ENCODE measurements at regions not wholly inside any gene's neighbourhood (a gene's known extent, or its start where the extent isn't known, plus 50 kb on each side); places are given as distances from the start of the nearest gene placed in this dataset.

GRCh38 chr5:25005431-25005830 lies 360.7 kb upstream of the CDH10 start:
- Mint-ChIP-seq H3K27ac (no peak overlapping the region), H3K4me3 (no peak overlapping the region), H3K4me1 (peaks cover 5% of the 10 kb centered on the region; the same call in 1 of the 2 replicates), H3K27me3 (ENCODE audit: low read depth) (no peaks in the 10 kb centered on the region), H3K9me3 (peaks cover 19% of the 10 kb centered on the region), H3K36me3 (no peaks in the 10 kb centered on the region)
- no peak for ATAC-seq
- DNase-seq (ENCODE audit: low spot score): no peak
- CTCF ChIA-PET: no interaction called here
- TF ChIP-seq FOXJ3 (CRISPR knock-in tag; IDR thresholded peaks at IDR 0.05; ENCODE audit: borderline replicate concordance): no peak
- no peak for TF ChIP-seq ZSCAN18 (CRISPR knock-in tag; IDR thresholded peaks at IDR 0.05)
- no peak for TF ChIP-seq ERG (CRISPR knock-in tag; IDR thresholded peaks at IDR 0.05)
- no peak for TF ChIP-seq FOXP1 (CRISPR knock-in tag; IDR thresholded peaks at IDR 0.05; ENCODE audit: borderline replicate concordance)
- no peak for TF ChIP-seq MYBL2 (CRISPR knock-in tag; IDR thresholded peaks at IDR 0.05)
- TF ChIP-seq, protein P1, sequence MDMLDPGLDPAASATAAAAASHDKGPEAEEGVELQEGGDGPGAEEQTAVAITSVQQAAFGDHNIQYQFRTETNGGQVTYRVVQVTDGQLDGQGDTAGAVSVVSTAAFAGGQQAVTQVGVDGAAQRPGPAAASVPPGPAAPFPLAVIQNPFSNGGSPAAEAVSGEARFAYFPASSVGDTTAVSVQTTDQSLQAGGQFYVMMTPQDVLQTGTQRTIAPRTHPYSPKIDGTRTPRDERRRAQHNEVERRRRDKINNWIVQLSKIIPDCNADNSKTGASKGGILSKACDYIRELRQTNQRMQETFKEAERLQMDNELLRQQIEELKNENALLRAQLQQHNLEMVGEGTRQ (CRISPR knock-in tag; IDR thresholded peaks at IDR 0.05): no peak
- no peak for TF ChIP-seq ZNF671 (CRISPR knock-in tag; IDR thresholded peaks at IDR 0.05)
- no peak for TF ChIP-seq JUN (CRISPR knock-in tag; IDR thresholded peaks at IDR 0.05)
- TF ChIP-seq, protein P2, sequence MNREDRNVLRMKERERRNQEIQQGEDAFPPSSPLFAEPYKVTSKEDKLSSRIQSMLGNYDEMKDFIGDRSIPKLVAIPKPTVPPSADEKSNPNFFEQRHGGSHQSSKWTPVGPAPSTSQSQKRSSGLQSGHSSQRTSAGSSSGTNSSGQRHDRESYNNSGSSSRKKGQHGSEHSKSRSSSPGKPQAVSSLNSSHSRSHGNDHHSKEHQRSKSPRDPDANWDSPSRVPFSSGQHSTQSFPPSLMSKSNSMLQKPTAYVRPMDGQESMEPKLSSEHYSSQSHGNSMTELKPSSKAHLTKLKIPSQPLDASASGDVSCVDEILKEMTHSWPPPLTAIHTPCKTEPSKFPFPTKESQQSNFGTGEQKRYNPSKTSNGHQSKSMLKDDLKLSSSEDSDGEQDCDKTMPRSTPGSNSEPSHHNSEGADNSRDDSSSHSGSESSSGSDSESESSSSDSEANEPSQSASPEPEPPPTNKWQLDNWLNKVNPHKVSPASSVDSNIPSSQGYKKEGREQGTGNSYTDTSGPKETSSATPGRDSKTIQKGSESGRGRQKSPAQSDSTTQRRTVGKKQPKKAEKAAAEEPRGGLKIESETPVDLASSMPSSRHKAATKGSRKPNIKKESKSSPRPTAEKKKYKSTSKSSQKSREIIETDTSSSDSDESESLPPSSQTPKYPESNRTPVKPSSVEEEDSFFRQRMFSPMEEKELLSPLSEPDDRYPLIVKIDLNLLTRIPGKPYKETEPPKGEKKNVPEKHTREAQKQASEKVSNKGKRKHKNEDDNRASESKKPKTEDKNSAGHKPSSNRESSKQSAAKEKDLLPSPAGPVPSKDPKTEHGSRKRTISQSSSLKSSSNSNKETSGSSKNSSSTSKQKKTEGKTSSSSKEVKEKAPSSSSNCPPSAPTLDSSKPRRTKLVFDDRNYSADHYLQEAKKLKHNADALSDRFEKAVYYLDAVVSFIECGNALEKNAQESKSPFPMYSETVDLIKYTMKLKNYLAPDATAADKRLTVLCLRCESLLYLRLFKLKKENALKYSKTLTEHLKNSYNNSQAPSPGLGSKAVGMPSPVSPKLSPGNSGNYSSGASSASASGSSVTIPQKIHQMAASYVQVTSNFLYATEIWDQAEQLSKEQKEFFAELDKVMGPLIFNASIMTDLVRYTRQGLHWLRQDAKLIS (CRISPR knock-in tag; IDR thresholded peaks at IDR 0.05; ENCODE audit: borderline replicate concordance): no peak
- TF ChIP-seq, protein P3, sequence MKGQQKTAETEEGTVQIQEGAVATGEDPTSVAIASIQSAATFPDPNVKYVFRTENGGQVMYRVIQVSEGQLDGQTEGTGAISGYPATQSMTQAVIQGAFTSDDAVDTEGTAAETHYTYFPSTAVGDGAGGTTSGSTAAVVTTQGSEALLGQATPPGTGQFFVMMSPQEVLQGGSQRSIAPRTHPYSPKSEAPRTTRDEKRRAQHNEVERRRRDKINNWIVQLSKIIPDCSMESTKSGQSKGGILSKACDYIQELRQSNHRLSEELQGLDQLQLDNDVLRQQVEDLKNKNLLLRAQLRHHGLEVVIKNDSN (CRISPR knock-in tag; IDR thresholded peaks at IDR 0.05): no peak
- no peak for TF ChIP-seq NFE2L1 (CRISPR knock-in tag; IDR thresholded peaks at IDR 0.05)
- no peak for TF ChIP-seq RELA (CRISPR knock-in tag; IDR thresholded peaks at IDR 0.05; ENCODE audit: borderline replicate concordance)
- TF ChIP-seq FOXP4 (CRISPR knock-in tag; IDR thresholded peaks at IDR 0.05): no peak
- TF ChIP-seq, protein P4, sequence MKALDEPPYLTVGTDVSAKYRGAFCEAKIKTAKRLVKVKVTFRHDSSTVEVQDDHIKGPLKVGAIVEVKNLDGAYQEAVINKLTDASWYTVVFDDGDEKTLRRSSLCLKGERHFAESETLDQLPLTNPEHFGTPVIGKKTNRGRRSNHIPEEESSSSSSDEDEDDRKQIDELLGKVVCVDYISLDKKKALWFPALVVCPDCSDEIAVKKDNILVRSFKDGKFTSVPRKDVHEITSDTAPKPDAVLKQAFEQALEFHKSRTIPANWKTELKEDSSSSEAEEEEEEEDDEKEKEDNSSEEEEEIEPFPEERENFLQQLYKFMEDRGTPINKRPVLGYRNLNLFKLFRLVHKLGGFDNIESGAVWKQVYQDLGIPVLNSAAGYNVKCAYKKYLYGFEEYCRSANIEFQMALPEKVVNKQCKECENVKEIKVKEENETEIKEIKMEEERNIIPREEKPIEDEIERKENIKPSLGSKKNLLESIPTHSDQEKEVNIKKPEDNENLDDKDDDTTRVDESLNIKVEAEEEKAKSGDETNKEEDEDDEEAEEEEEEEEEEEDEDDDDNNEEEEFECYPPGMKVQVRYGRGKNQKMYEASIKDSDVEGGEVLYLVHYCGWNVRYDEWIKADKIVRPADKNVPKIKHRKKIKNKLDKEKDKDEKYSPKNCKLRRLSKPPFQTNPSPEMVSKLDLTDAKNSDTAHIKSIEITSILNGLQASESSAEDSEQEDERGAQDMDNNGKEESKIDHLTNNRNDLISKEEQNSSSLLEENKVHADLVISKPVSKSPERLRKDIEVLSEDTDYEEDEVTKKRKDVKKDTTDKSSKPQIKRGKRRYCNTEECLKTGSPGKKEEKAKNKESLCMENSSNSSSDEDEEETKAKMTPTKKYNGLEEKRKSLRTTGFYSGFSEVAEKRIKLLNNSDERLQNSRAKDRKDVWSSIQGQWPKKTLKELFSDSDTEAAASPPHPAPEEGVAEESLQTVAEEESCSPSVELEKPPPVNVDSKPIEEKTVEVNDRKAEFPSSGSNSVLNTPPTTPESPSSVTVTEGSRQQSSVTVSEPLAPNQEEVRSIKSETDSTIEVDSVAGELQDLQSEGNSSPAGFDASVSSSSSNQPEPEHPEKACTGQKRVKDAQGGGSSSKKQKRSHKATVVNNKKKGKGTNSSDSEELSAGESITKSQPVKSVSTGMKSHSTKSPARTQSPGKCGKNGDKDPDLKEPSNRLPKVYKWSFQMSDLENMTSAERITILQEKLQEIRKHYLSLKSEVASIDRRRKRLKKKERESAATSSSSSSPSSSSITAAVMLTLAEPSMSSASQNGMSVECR (CRISPR knock-in tag; IDR thresholded peaks at IDR 0.05; ENCODE audit: borderline replicate concordance): no peak
- TF ChIP-seq EMX1 (CRISPR knock-in tag; IDR thresholded peaks at IDR 0.05): no peak
- TF ChIP-seq MLX (CRISPR knock-in tag; IDR thresholded peaks at IDR 0.05): no peak
- TF ChIP-seq CREB1 (CRISPR knock-in tag; IDR thresholded peaks at IDR 0.05): no peak
- POLR2A ChIA-PET: no interaction called here

Data from WTC11 (cell line).